ENCODE measurements at regions not wholly inside any gene's neighbourhood (a gene's known extent, or its start where the extent isn't known, plus 50 kb on each side); places are given as distances from the start of the nearest gene placed in this dataset.

DNA sequence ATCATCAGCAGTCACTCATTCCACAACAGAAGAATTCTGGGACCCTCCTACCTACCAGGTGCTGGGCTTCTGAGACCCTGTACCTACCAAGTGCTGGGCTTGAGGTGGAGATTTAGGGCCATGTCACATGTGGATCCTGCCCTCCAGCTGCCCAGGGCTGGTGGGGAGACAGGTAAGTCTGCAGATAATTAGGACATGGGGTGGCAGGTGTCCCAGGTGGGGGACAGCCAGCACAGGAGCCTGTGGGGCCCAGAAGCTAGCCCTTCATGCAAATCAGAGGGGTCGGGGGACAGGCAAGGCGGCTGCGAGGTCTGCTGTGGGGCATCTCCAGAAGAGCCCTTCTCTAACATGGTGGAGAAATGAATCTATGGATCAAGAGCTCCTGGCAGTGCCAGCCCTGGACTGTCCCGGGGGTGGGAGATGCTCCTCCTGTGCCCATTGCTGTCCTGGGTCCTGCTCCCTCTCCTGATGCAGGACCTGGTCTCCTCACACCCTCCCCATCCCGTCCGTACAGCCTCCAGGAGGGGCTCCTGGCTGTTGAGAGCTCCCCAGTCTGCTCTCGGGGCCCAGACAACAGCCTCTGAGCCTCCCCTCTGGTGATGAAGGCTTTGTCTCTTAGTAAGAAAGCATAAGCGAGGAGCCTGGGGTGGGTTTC lies 106.3 kb upstream of the GLI2 start:
- TF ChIP-seq, protein P1, sequence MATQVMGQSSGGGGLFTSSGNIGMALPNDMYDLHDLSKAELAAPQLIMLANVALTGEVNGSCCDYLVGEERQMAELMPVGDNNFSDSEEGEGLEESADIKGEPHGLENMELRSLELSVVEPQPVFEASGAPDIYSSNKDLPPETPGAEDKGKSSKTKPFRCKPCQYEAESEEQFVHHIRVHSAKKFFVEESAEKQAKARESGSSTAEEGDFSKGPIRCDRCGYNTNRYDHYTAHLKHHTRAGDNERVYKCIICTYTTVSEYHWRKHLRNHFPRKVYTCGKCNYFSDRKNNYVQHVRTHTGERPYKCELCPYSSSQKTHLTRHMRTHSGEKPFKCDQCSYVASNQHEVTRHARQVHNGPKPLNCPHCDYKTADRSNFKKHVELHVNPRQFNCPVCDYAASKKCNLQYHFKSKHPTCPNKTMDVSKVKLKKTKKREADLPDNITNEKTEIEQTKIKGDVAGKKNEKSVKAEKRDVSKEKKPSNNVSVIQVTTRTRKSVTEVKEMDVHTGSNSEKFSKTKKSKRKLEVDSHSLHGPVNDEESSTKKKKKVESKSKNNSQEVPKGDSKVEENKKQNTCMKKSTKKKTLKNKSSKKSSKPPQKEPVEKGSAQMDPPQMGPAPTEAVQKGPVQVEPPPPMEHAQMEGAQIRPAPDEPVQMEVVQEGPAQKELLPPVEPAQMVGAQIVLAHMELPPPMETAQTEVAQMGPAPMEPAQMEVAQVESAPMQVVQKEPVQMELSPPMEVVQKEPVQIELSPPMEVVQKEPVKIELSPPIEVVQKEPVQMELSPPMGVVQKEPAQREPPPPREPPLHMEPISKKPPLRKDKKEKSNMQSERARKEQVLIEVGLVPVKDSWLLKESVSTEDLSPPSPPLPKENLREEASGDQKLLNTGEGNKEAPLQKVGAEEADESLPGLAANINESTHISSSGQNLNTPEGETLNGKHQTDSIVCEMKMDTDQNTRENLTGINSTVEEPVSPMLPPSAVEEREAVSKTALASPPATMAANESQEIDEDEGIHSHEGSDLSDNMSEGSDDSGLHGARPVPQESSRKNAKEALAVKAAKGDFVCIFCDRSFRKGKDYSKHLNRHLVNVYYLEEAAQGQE (IDR thresholded peaks at IDR 0.05; ENCODE audit: unreplicated experiment) = no peak
- TF ChIP-seq, protein P2, sequence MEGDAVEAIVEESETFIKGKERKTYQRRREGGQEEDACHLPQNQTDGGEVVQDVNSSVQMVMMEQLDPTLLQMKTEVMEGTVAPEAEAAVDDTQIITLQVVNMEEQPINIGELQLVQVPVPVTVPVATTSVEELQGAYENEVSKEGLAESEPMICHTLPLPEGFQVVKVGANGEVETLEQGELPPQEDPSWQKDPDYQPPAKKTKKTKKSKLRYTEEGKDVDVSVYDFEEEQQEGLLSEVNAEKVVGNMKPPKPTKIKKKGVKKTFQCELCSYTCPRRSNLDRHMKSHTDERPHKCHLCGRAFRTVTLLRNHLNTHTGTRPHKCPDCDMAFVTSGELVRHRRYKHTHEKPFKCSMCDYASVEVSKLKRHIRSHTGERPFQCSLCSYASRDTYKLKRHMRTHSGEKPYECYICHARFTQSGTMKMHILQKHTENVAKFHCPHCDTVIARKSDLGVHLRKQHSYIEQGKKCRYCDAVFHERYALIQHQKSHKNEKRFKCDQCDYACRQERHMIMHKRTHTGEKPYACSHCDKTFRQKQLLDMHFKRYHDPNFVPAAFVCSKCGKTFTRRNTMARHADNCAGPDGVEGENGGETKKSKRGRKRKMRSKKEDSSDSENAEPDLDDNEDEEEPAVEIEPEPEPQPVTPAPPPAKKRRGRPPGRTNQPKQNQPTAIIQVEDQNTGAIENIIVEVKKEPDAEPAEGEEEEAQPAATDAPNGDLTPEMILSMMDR (conservative IDR thresholded peaks at IDR 0.05; ENCODE audit: low read depth in 2 of 2) = no peak
- TF ChIP-seq EZH2phosphoT487 (IDR thresholded peaks at IDR 0.05; ENCODE audit: unreplicated experiment) = no peak
- no peak for TF ChIP-seq EZH2 (IDR thresholded peaks at IDR 0.05; ENCODE audit: low read depth, unreplicated experiment)
- TF ChIP-seq, protein P3, sequence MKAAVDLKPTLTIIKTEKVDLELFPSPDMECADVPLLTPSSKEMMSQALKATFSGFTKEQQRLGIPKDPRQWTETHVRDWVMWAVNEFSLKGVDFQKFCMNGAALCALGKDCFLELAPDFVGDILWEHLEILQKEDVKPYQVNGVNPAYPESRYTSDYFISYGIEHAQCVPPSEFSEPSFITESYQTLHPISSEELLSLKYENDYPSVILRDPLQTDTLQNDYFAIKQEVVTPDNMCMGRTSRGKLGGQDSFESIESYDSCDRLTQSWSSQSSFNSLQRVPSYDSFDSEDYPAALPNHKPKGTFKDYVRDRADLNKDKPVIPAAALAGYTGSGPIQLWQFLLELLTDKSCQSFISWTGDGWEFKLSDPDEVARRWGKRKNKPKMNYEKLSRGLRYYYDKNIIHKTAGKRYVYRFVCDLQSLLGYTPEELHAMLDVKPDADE (IDR thresholded peaks at IDR 0.05) = no peak
